ENCODE measurements at regions not wholly inside any gene's neighbourhood (a gene's known extent, or its start where the extent isn't known, plus 50 kb on each side); places are given as distances from the start of the nearest gene placed in this dataset.
"Not testable (repeated sequence)": the region's sequence is repeated elsewhere in the genome, so short reads cannot be mapped to it uniquely, and the experiment has no call there.

DNA sequence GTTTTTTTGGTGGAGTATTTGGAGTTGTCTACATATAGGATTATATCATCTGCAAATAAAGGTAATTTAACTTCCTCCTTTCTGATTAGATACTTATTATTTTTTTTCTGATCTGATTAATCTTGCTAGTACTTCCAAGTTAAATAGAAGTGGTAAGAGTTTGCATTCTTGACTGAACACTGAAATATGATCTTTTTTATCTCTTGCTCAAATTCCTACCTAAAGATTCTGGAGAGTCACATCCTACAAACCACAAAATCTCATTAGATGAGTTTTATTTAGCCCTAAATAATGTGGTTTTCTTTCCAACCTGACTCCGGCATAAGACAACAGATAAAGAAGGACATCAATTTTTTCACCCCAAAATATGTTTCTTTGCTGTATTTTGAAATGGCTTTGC is 977.9 kb upstream of the GBE1 start:
- no peak for DNase-seq

DNA sequence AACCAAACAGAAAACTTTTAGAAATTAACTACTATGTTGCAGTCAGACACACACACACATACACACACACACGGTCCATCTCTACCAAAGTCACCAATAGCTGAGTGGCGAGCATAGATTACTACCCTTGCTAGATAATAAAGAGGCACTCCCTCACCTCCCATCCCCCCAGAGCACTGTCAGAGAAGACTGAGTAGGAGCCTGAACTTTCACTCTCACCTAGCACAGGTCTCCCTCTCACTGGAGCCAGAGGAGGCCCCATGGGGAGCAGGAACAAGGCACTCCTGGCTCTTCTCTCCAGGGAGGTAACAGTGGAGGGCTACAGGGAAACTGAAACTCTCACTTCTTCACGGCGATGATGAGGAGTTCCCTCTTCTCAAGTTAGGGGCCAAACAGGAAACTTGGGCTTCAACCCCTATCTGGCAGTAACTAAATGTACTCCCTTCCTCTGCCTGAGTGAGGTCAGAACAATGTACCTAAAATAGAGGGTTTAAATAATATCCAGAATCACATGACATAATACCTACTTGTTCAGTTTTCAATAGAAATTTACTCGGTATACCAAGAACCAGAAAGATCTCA is 975.3 kb upstream of the GBE1 start:
- DNase-seq: no peak

DNA sequence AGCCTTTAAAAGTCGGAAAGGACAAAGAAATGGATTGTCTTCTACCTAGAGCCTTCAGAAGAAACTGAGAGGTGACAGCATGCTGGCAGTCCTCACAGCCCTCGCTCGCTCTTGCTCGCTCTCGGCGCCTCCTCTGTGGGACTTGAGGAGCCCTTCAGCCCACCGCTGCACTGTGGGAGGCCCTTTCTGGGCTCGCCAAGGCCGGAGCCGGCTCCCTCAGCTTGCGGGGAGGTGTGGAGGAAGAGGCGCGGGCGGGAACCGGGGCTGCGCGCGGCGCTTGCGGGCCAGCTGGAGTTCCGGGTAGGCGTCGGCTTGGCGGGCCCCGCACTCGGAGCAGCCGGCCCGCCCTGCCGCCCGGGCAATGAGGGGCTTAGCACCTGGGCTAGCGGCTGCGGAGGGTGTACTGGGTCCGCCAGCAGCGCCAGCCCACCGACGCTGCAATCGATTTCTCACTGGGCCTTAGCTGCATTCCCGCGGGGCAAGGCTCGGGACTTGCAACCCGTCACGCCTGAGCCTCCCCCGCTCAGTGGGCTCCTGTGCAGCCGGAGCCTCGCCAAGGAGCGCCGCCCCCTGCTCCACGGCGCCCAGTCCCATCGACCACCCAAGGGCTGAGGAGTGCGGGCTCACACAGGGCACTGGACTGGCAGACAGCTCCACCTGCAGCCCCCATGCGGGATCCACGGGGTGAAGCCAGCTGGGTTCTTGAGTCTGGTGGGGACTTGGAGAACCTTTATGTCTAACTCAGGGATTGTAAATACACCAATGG is 953.8 kb upstream of the GBE1 start:
- DNase-seq: no peak

DNA sequence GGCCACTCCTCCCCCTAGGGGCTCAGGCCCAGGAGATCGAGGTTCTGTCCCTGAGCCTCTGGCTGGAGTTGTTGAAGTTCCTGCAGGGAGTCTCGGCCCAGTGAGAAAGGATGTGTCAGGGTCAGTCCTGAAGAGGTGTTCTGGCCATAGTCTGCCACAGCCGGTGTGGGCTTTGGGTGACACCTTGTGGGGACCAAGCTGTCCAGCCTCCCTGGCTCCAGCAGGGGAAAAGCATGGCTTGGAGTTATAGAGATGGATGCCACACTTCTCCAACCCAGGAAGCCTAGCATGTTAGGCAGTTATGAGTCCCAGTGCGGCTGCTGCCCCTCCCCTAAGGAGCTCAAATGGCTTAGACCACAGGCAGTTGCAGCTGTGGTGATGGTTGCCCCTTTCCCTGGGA is 945.6 kb upstream of the GBE1 start:
- no peak for DNase-seq

DNA sequence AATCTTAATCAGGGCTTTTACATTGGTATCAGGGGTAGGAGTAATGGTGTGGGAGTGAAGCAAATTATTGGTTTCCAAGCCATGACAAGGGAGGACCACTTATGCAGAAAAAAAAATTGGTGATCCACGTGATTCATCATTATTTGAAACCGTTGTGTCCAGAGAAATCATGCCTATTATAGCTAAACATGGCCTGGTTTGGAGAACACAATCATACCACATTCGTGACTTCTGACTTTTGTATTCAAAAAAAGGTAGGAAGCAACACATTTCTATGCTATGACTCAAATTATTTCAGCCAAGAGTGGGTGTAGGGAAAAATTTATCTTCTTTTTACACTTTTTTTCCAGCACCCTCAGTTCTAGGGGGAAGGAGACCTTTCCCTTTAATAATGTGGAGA is 924.3 kb upstream of the GBE1 start:
- DNase-seq: no peak

DNA sequence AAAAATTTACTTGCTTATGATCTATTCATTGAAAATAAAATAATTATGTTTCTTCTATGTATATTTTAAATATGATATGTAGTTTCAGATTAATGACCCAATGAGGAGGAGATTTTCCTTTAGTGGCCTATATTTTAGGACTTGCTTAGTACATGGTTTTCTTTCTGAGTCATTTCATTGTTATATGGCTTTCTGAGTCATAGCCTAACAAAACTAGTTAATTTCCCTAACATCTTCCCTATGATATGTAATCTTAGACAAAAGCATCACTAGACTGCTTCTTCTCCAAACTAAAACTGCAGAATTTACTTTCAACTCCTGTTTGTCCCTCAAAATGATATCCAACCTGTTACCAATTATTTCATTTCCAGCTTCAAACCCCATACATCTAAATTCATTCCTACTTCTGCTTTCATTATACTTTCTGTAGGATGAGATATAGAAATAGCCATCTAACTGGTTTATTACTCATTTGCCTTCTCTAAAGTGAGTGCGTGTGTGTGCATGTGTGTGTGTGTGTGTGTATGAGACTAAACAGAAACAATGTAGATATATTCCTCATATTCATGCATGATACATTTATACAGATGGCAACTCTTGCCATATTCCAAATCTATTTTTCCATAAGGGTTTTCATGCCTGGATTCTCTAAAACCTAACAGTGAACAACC is 915.0 kb upstream of the GBE1 start:
- no peak for DNase-seq

DNA sequence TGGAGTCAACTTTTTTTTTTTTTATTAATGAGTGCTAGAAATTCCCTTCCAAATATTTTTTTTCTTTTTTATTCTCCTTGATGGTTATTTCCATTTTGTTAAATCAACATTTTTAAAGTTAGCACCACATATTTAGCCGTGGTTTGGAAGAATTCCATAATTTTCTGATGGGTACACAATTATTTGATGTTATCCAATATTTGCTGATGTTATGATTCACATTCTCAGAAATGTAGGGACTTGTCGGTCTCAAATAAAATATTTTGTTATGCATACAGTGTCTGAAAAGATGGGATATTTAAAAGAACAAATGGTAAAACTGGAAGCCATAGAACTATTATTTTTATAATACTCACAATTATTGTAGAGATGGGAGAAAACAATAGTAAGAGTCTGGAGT is 911.5 kb upstream of the GBE1 start:
- DNase-seq: no peak

DNA sequence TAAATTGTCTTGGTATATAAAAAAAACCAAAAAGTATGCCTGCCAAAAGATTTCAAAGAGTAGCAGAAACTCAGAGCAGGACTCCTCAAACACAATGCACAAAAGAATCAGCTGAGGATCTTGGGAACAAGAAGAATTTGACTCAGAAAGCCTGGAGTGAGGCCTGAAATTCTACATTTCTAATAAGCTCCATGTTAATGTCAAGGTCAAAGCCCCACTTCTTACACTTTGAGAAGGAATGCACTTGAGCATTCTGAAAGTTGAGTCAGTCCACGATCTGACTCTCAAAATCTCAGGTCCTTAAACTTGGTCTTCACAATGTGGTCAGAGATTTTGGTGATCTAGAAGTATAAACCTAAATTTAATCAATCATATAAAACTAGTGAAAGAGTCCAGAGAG is 910.0 kb upstream of the GBE1 start:
- no peak for DNase-seq

DNA sequence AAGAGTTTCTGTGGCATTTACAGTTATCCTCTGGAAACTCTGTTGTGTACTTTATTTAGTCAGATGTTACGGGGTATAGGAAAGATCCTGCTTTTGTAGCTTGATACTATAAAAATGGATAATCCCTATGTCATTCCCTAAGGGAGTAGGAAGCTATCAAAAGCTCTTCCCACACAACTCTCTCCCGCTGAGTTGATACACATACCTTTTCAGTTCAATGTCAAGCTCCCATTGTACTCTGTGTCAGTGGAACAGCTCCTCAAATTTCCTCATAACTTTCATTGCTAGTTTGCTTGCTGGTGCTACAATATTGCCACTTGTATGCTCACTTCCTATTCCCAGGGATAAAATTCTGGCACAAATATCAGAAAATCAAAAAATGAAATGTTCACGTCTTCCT is 893.3 kb upstream of the GBE1 start:
- no peak for DNase-seq

DNA sequence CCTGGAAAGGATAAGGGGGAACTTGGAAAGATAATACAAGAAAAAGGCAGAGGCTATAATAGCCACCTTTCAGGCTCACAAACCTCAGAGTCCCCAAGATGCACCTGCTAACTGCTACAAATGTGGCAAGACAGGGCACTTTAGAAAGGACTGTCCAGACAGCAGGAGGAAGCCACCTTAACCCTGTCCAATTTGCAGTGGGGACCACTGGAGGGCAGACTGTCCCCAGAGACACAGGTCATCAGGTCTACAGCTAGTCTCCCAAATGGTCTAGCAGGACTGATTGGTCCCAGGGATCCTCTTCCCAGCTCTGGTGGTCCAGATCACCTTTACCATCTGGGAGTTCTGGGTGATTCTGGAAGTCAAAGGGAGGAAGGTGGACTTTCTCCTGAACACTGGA is 882.5 kb upstream of the GBE1 start:
- no peak for DNase-seq

DNA sequence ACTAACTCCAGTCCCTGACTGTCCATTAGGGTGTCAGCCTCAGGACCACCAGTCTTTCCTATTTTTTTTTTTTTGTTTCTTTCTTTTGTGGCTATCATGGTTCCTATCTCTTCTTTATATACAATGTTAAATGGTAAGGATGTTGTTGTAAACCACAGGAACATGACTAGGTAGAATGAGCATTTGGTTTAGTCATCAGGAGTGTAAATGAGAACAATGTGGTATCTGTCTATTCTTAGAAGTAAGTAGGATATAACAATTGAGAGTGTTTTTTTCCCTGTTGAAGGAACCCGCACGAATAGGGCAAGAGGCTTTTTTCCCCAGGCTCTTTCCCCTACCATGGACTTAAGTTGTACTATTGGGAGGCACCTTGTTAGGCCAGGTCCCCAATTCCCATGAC is 880.3 kb upstream of the GBE1 start:
- no peak for DNase-seq

DNA sequence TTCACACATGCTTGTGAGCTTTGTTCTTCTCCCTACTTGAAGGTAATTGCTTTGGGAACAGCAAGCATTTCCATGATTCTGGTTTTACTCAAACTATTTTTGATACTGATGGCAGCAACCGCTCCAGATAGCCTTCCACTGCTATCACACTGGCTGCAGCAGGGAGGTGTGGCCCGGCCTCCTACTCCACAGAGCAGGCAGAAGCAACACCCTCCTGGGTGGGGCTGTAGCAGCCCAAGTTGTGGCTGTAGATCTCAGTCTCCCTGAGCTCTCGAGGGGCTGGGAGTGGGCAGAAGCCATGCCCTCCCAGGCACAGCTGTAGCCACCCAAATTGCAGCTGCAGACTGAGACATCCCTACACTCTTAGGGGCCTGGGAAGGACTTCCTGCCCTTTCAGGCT is 878.8 kb upstream of the GBE1 start:
- DNase-seq: no peak

DNA sequence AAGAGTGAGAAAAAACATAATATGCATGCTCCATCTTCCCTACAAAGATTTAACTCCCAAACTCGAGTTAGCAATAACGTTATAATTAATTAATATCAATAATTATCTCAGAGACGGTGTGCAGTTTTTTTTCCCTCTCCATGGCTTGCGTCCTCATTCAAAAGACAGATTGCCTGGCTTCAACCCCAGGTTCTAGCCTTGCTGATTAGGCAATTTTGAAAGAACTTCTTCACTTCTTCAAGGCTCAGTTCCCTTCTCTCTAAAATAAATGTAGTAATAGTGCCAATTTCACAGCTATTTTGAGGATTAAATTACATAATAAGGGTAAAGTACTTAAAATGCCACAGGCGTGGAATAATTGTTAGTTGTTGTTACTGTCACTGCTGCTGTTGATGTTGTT is 876.1 kb upstream of the GBE1 start:
- no peak for DNase-seq

DNA sequence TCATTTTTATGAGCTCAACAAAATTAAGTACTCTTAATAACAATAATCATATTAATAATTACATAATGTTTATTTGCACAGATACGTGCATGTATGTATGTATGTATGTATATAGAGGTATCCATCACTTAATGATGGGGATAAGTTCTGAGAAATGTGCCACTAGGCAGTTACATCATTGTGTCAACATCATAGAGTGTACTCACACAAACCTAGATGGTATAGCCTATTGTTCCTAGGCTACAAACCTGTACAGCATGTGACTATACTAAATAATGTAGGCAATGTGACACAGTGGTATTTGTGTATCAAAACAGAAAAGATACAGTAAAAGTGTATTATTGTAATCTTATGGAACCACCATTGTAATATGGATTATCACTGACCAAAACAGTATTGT is 874.7 kb upstream of the GBE1 start:
- DNase-seq: no peak

DNA sequence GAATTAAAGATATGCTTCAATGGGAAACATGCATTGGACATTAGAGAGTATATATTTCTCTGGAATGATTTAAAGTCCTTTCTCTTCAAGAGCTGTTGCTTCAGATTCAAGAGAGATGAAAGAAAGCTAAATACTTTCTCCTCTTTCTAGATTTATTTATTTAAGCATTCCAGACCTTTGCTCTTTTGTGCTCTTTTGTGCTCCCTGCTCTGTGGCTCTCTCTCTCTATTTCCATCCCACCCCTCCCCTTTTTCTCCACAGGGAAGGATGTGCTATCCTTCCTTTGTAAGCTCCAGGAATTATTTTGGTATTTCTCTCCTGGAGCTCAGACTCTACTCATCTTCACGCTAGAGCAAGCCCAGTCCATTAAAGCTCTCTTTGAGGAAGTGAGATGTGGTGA is 871.9 kb upstream of the GBE1 start:
- DNase-seq: no peak

DNA sequence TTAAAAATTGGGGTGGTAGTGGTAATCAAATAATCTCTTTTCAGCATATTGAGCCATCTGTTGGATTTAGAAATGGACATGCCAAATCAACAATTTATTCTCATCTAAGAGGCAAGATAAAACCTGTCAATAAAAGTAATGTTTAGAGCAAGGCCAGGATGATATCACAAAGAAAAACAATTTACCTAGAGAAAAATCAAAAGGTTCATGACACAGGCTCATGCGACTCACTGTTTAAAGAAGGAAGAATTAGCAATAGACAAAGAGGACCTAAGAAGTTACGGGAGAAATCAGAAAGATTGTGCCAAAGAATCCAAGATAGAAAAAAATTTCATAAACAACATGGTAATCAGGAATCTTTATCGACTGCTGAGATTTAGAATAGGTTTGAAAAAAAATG is 868.5 kb upstream of the GBE1 start:
- no peak for DNase-seq

DNA sequence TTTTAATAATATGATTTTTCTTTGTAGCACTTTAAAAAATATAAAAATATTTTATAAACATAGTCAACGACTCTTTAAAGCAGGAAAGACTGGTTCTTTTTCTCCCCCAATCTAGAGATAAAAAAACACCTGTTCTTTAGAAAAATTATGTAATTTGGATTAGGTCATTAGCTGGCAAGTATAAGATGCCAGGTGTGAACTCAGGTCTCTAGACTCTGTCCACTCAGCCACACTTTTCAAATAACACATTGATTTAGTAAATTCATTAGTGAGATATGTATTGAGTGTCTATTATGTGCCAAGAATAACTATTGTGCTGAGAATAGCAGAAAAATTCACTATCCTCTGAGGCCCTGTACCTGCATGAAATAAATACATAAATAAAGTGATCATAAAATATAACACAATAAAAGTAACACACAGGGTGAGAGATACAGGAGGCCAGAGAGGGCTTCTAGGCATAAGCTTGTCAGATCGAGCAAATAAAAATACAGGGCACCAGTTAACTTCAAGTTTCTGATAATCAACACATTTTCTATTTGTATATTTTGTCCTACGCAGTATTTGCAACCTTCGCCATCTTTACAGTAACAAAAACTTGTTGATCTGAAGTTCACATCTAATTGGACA is 867.1 kb upstream of the GBE1 start:
- no peak for DNase-seq

DNA sequence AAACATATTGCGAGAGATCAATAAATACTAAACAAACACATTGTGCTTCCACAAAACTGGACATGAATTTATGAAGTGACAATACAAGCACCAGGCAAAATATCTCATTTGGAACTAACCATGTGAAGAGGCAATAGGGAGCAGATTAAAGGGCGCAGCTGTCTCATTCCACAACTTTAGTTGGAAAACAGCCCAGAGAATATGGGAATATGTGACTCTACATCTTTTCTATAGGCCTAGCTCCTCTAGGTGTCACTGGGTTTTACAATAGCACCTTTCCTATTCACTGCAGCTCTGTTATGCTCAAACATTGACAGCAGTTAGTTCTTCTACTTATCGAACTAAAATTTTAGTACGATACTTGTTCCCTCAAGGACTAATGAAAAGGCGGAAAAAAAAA is 866.3 kb upstream of the GBE1 start:
- DNase-seq: no peak

DNA sequence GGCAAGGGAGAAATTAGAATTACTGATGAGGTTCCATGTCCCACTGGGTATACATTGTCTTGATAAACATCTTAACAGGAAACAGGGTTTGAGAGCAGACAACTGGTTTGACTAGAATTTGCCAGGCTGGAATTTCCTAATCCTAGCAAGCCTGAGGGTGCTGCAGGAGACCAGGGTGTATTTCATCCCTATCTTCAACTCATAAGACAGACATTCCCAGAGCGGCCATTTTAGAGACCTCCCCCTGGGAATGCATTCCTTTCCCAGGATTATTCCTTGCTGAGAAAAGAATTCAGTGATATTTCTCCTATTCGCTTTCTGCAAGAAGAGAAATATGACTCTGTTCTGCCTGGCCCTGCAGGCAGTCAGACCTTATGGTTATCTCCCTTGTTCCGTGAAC is 859.3 kb upstream of the GBE1 start:
- not testable (repeated sequence) for DNase-seq

DNA sequence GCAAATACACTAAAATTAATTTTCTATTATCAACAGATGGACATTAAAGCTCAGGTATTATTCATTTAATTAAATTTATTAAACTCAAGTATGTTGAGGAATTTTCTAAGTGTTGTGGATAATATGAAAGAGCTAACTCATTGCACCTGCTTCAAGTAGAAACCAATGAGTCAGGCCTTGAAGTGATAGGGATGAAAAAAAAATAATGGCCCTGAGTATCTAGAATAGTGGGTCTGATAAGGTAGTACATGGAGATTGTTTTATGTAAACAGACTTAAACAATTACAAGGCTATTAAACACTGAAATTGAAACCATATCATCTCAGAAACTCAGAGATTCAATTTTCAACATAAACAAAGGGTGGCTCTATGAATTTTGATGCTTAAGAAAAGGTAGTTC is 857.1 kb upstream of the GBE1 start:
- DNase-seq: no peak

DNA sequence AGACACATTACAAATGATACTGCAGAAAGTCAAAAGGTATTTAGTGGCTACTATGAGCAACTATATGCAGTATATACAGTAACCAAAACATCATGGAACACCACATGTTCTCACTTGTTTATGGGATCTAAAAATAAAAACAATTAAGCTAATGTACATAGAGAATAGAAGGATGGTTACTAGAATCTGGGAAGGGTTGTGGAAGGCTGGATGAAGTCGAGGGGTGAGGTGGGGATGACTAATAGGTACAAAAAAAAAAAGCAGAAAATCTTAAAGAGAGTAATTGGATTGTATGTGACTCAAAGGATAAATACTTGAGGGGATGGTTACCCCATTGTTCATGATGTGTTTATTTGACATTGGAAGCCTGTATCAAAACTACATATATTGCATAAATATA is 848.8 kb upstream of the GBE1 start:
- no peak for DNase-seq

DNA sequence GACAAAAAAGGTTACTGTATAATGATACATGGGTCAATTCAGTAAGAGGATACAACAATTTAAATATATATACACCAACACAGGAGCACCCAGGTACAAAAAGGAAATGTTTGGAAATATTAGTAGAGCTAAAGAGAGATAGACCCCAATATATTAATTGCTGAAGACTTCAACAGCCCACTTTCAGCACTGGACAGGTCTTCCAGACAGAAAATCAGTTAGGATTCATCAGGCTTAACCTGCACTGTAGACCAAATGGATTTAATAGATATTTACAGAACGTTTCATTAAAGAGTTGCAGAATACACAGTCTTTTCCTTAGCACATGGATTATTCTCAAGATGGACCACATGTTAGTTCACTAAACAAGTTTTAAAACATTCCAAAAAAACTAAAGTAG is 845.9 kb upstream of the GBE1 start:
- DNase-seq: no peak

DNA sequence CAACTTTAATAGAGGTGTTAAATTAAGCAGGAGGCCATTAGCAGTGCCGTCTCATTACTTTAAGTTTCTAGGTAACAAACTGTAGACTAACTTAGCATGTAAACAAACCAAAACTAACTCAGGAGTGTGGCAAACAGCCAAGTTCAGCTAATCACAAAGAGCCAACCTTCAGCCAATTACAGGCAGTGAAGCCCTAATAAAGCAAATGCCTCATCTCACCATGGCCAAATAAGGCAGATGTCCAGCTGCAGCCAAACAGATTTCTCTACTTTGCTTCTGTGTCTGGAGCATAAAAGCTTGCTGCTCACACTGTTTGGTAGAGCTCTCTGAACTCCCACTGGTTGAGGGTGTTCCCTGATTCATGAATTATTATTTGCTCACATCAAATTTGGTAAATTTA is 835.4 kb upstream of the GBE1 start:
- no peak for DNase-seq

DNA sequence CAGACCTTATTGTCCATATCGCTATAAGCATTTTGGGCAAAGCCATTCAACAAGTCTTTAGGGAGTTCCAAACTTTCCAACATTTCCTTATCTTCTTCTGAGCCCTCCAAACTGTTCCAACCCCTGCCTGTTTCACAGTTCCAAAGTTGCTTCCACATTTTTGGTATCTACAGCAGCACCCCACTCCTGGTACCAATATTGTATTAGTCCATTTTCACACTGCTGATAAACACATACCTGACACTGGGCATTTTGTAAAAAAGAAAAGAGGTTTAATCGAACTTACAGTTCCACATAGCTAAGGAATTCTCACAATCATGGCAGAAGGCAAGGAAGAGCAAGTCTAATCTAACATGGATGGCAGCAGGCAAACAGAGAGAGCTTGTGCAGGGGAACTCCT is 834.1 kb upstream of the GBE1 start:
- no peak for DNase-seq
